ENCODE measurements at regions not wholly inside any gene's neighbourhood (a gene's known extent, or its start where the extent isn't known, plus 50 kb on each side); places are given as distances from the start of the nearest gene placed in this dataset.

DNA sequence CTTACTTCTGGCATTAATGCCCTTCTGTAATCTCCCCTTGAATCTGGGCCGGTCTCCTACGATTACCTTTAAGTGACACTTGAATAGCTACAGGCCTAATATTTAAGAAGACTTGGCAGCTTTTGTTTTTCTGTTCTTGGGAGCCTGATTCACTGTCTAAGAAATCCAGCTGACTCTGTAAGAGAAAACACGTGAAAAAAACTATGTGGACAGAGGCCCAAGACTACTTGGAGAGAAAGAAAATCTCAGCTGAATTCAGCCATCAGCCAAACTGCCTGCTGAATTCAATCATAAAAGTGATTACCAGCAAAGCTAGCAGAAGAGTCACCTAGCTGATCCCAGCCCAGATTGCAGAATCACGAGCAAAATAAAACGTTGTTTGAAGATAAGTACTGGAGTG lies 521.2 kb downstream of the MID1IP1 start:
- TF ChIP-seq, protein P1, sequence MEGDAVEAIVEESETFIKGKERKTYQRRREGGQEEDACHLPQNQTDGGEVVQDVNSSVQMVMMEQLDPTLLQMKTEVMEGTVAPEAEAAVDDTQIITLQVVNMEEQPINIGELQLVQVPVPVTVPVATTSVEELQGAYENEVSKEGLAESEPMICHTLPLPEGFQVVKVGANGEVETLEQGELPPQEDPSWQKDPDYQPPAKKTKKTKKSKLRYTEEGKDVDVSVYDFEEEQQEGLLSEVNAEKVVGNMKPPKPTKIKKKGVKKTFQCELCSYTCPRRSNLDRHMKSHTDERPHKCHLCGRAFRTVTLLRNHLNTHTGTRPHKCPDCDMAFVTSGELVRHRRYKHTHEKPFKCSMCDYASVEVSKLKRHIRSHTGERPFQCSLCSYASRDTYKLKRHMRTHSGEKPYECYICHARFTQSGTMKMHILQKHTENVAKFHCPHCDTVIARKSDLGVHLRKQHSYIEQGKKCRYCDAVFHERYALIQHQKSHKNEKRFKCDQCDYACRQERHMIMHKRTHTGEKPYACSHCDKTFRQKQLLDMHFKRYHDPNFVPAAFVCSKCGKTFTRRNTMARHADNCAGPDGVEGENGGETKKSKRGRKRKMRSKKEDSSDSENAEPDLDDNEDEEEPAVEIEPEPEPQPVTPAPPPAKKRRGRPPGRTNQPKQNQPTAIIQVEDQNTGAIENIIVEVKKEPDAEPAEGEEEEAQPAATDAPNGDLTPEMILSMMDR (IDR thresholded peaks at IDR 0.05): no peak
- TF ChIP-seq POLR2A (IDR thresholded peaks at IDR 0.05): no peak

Data from uterus (tissue), 2 donors.